ENCODE measurements at regions not wholly inside any gene's neighbourhood (a gene's known extent, or its start where the extent isn't known, plus 50 kb on each side); places are given as distances from the start of the nearest gene placed in this dataset.

DNA sequence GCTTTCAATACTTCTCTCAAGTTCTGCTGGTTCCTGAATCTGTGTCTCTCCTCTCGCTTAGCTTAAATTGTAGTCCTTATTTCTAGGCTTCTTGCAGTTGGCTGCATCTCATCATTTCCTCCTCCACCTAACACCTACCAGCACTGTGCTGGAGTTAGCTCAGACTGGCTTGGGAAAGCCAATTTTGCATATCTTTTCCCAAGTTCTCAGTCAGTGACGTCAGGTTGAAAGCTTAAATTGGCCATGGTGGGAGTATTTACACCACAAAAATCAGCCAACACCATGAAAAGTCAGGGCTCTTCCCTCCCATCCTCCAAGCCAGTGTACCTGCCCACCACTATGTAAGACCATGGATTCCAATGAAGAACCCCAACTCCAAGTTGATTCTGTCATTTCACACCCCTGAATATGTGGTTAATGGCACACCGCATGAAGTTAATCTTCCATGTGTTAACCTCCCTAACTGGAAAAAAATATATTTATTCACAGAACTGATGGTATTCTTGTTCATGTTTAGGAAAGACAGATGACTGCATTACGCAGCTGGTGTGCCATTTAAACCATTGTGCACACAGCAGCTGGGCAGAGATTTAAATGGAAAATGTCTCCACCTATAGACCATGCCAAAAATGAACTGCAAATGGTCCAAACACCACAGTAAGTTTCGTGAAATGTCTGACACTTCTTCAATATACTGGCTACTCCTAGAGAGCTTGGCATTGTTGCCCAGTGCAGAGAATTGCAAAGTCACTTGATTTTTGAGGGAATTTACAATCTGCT lies 274.1 kb upstream of the MAP3K7 start:
- Histone ChIP-seq H3K4me2 (ENCODE audit: low read length) (no peak overlapping the region), H4K20me1 (ENCODE audit: insufficient read depth) (no peaks in the 10 kb centered on the region), H3K36me3 (ENCODE audit: insufficient read depth, low read length) (no peaks in the 10 kb centered on the region), H3K4me3 (ENCODE audit: low read length) (no peak overlapping the region), H3K9me3 (ENCODE audit: low read length) (no peaks in the 10 kb centered on the region), H3K9ac (ENCODE audit: low read length) (no peak overlapping the region), H3K27ac (ENCODE audit: low read length) (no peak overlapping the region), H3K27me3 (ENCODE audit: insufficient read depth, low read depth, low read length) (no peaks in the 10 kb centered on the region), H2AFZ (ENCODE audit: low read depth, low read length) (no peak overlapping the region), H3F3A (ENCODE audit: insufficient read depth, low read length, poor library complexity, severe bottlenecking) (no peaks in the 10 kb centered on the region), H3K9me2 (ENCODE audit: insufficient read depth, low read length) (no peaks in the 10 kb centered on the region), H3K79me2 (replicated peaks; ENCODE audit: insufficient read depth, low read length) (no peaks in the 10 kb centered on the region)
- TF ChIP-seq MXI1 (conservative IDR thresholded peaks at IDR 0.05; ENCODE audit: poor library complexity, severe bottlenecking) (no peak), TAF1 (IDR thresholded peaks at IDR 0.05; ENCODE audit: low read depth) (no peak), POLR2AphosphoS5 (IDR thresholded peaks at IDR 0.05) (no peak), SMC3 (conservative IDR thresholded peaks at IDR 0.05; ENCODE audit: poor library complexity) (no peak), RAD21 (conservative IDR thresholded peaks at IDR 0.05) (no peak)
- TF ChIP-seq, protein P1, sequence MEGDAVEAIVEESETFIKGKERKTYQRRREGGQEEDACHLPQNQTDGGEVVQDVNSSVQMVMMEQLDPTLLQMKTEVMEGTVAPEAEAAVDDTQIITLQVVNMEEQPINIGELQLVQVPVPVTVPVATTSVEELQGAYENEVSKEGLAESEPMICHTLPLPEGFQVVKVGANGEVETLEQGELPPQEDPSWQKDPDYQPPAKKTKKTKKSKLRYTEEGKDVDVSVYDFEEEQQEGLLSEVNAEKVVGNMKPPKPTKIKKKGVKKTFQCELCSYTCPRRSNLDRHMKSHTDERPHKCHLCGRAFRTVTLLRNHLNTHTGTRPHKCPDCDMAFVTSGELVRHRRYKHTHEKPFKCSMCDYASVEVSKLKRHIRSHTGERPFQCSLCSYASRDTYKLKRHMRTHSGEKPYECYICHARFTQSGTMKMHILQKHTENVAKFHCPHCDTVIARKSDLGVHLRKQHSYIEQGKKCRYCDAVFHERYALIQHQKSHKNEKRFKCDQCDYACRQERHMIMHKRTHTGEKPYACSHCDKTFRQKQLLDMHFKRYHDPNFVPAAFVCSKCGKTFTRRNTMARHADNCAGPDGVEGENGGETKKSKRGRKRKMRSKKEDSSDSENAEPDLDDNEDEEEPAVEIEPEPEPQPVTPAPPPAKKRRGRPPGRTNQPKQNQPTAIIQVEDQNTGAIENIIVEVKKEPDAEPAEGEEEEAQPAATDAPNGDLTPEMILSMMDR (IDR thresholded peaks at IDR 0.05; ENCODE audit: poor library complexity, severe bottlenecking): no peak
- TF ChIP-seq, protein P2, sequence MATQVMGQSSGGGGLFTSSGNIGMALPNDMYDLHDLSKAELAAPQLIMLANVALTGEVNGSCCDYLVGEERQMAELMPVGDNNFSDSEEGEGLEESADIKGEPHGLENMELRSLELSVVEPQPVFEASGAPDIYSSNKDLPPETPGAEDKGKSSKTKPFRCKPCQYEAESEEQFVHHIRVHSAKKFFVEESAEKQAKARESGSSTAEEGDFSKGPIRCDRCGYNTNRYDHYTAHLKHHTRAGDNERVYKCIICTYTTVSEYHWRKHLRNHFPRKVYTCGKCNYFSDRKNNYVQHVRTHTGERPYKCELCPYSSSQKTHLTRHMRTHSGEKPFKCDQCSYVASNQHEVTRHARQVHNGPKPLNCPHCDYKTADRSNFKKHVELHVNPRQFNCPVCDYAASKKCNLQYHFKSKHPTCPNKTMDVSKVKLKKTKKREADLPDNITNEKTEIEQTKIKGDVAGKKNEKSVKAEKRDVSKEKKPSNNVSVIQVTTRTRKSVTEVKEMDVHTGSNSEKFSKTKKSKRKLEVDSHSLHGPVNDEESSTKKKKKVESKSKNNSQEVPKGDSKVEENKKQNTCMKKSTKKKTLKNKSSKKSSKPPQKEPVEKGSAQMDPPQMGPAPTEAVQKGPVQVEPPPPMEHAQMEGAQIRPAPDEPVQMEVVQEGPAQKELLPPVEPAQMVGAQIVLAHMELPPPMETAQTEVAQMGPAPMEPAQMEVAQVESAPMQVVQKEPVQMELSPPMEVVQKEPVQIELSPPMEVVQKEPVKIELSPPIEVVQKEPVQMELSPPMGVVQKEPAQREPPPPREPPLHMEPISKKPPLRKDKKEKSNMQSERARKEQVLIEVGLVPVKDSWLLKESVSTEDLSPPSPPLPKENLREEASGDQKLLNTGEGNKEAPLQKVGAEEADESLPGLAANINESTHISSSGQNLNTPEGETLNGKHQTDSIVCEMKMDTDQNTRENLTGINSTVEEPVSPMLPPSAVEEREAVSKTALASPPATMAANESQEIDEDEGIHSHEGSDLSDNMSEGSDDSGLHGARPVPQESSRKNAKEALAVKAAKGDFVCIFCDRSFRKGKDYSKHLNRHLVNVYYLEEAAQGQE (IDR thresholded peaks at IDR 0.05; ENCODE audit: borderline replicate concordance): no peak

DNA sequence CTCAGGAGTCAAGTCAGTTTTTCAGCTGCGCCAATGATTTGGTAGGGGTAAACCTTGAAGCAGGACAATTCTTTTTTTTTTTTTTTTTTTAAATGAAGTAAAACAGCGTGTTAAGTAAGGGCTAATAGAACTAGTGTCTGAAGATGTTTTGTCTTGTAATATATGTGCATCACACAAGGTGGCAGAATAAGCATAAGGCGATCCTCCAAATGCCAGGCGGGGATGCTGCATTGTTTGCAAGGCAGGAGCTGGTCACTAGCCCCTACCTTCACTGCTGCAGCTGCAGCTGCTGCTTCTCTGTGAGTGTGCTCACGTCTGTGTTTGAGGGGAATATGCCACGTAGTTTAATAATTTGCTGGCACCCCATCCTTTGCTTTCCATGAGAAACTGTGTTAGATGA lies 272.7 kb upstream of the MAP3K7 start:
- Histone ChIP-seq H4K20me1 (ENCODE audit: insufficient read depth) (no peaks in the 10 kb centered on the region), H3K9me2 (ENCODE audit: insufficient read depth, low read length) (no peaks in the 10 kb centered on the region), H3K36me3 (ENCODE audit: insufficient read depth, low read length) (no peaks in the 10 kb centered on the region), H2AFZ (ENCODE audit: low read depth, low read length) (no peak overlapping the region), H3K9me3 (ENCODE audit: low read length) (no peaks in the 10 kb centered on the region), H3K4me3 (ENCODE audit: low read length) (no peak overlapping the region), H3K79me2 (replicated peaks; ENCODE audit: insufficient read depth, low read length) (no peaks in the 10 kb centered on the region), H3K27ac (ENCODE audit: low read length) (no peak overlapping the region), H3K27me3 (ENCODE audit: insufficient read depth, low read depth, low read length) (no peaks in the 10 kb centered on the region), H3K9ac (ENCODE audit: low read length) (no peak overlapping the region), H3F3A (ENCODE audit: insufficient read depth, low read length, poor library complexity, severe bottlenecking) (no peaks in the 10 kb centered on the region), H3K4me2 (ENCODE audit: low read length) (no peak overlapping the region)
- no peak for TF ChIP-seq EZH2 (IDR thresholded peaks at IDR 0.05; ENCODE audit: borderline replicate concordance, insufficient read depth, low read length, poor library complexity, severe bottlenecking)
- TF ChIP-seq RAD21 (conservative IDR thresholded peaks at IDR 0.05): peak; percentile 79
- TF ChIP-seq SMC3 (conservative IDR thresholded peaks at IDR 0.05; ENCODE audit: poor library complexity): peak; percentile 77
- TF ChIP-seq, protein P1 (IDR thresholded peaks at IDR 0.05; ENCODE audit: poor library complexity, severe bottlenecking): peak; percentile 71
